WI38 (cell line): ENCODE measurements at regions not wholly inside any gene's neighbourhood (a gene's known extent, or its start where the extent isn't known, plus 50 kb on each side); places are given as distances from the start of the nearest gene placed in this dataset.

Experiments
- H3K4me3 ChIP-seq: 2 replicates; pipeline ENCODE4 v1.5.1; 2011; ENCODE audit warnings: low read depth, mild to moderate bottlenecking, control low read depth, low read length
- CTCF ChIP-seq: IDR thresholded peaks from 2 replicates; pipeline ENCODE4 v1.5.1; 2012; ENCODE audit warnings: low read depth, mild to moderate bottlenecking, control low read depth, low read length

GRCh38 chr2:128921751-128922150, 603.1 kb upstream of the HS6ST1 start:
- no peak for TF ChIP-seq CTCF
- no peak overlapping the region for H3K4me3 ChIP-seq

- TF ChIP-seq CTCF, result no peak
- H3K4me3 ChIP-seq, result no peak overlapping the region
These were observed 603.5 kb upstream of the HS6ST1 start for GRCh38 chr2:128922154-128922553.

GRCh38 chr2:128925631-128926030, 607.0 kb upstream of the HS6ST1 start:
- H3K4me3 ChIP-seq, result no peak overlapping the region
- TF ChIP-seq CTCF, result no peak

DNA sequence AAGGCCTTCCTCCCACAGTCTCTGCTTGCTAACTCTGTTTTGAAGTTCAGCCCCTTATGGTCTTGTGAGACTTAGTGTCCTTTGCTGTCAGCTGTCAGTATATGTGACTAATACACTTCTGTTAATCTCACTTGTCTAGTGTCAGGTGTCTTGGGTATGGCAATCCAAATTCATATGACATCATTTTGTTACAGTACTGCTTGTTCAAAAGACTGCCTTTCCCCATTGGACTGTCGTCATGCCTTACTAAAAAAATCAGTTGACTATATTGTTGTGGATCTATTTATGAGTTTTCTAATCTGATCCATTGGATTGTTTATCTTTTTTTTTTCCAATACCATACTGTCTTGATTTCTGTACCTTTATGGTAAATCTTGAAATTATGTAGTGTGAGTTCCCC, 611.4 kb upstream of the HS6ST1 start:
- H3K4me3 ChIP-seq, result no peak overlapping the region
- no peak for TF ChIP-seq CTCF

DNA sequence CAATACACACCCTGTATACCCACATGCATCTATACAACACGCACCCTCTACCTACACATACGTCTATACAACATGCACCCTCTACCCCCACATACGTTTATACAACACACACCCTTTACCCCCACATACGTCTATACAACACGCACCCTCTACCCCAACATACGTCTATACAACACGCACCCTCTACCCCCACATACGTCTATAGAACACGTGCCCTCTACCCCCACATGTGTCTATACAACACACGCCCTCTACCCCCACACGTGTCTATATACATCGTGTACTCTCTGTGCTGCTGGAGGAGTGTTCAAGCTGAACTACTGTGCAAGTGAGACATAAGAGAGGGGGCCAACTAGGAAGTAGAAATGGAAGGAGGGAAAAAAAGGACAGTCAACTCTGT, 621.7 kb upstream of the HS6ST1 start:
- TF ChIP-seq CTCF, result no peak

DNA sequence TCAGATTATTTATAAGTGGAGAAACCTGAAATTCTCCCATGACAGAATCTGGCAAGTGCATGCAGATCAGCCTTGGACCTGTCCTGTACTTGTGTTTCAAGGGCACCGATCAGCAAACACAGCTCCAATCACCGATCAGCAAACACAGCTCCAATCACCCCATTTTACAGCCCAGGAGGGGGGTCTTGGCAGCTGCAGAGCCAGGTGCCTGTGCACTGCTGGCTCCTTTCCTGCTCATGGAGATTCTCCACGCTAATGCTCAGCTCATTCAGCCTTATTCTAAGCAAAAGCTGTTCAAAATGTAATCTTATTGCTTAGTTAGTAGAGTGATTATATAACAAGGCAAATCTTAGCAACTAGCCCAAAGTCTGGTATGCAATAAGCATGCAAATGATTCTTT, 623.1 kb upstream of the HS6ST1 start:
- TF ChIP-seq CTCF, result no peak
- H3K4me3 ChIP-seq, result no peak overlapping the region

More for the DNA sequence above, 621.7 kb upstream of the HS6ST1 start:
- H3K4me3 ChIP-seq, result no peak overlapping the region

DNA sequence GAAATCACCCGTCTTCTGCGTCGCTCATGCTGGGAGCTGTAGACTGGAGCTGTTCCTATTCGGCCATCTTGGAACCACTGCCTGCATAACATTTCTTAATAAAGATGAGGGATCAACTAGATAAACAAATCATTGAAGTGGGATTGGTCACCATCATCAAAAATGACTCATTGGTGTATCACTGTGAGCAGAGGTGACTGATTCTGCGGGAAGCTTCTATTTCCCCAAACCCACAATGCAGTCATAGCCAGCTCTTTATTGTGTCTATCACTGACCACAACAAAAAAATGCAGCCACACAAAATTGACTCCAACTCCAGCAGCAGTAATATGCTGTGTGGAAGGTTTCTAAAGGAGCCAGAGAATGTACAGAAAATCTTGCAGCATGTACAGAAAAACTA, 630.7 kb upstream of the HS6ST1 start:
- H3K4me3 ChIP-seq, result no peak overlapping the region
- no peak for TF ChIP-seq CTCF

- TF ChIP-seq CTCF, result no peak
- H3K4me3 ChIP-seq, result no peak overlapping the region
These were observed 632.1 kb upstream of the HS6ST1 start for GRCh38 chr2:128950758-128951157.
